Keratinocyte (primary cell): ENCODE measurements at regions not wholly inside any gene's neighbourhood (a gene's known extent, or its start where the extent isn't known, plus 50 kb on each side); places are given as distances from the start of the nearest gene placed in this dataset.

ENCODE experiments used
- DNase-seq: peaks from one replicate; pipeline ENCODE4 v3.0.0-alpha.2; 2011; ENCODE audit warnings: low read depth, missing footprints, low spot score
- FAIRE-seq: peaks from 2 replicates; lab custom pipeline; 2011; peaks lifted over from hg19 to GRCh38; lab: Jason Lieb, UNC
- H2AFZ ChIP-seq: 2 replicates; pipeline ENCODE4 v1.6.0; 2012; ENCODE audit warnings: low read length, control low read depth, inconsistent platforms; ENCODE audit not compliant: control insufficient read depth
- H3K27ac ChIP-seq: 2 replicates; pipeline ENCODE4 v1.5.1; 2011; ENCODE audit warnings: low read length; ENCODE audit not compliant: control insufficient read depth, insufficient read depth
- H3K27me3 ChIP-seq: 3 replicates; pipeline ENCODE4 v1.6.0; 2011; ENCODE audit warnings: low read length; ENCODE audit not compliant: control insufficient read depth, insufficient read depth; ENCODE audit errors: extremely low read depth
- H3K36me3 ChIP-seq, 2 experiments: 2 replicates in 1 of 2; 3 replicates in 1 of 2; pipeline ENCODE4 v1.5.1; 2011; ENCODE audit warnings: low read length in 2 of 2, mild to moderate bottlenecking in 1 of 2; ENCODE audit not compliant: control insufficient read depth in 2 of 2, insufficient read depth in 2 of 2; ENCODE audit errors: extremely low read depth in 1 of 2
- H3K4me1 ChIP-seq: 3 replicates; pipeline ENCODE4 v1.5.1; 2011; ENCODE audit warnings: low read length; ENCODE audit not compliant: control insufficient read depth, insufficient read depth; ENCODE audit errors: extremely low read depth
- H3K4me2 ChIP-seq: 3 replicates; pipeline ENCODE4 v1.6.0; 2011; ENCODE audit warnings: low read depth, low read length; ENCODE audit not compliant: control insufficient read depth, insufficient read depth; ENCODE audit errors: extremely low read depth
- H3K4me3 ChIP-seq, 3 experiments: fragments of 200-600 bp in 1 of 3; sonication (generic) in 1 of 3; 2 replicates in 2 of 3; 3 replicates in 1 of 3; pipeline ENCODE4 v1.5.1; 2011 to 2016; ENCODE audit warnings: low read length in 3 of 3, mild to moderate bottlenecking in 3 of 3, control low read depth in 2 of 3, inconsistent platforms in 1 of 3, low read depth in 1 of 3, mixed read lengths in 1 of 3, mixed run types in 1 of 3, moderate library complexity in 1 of 3; ENCODE audit not compliant: control insufficient read depth in 2 of 3, insufficient read depth in 2 of 3; ENCODE audit errors: extremely low read depth in 1 of 3
- H3K79me2 ChIP-seq: 2 replicates; pipeline ENCODE4 v1.6.0; 2012; ENCODE audit warnings: low read length; ENCODE audit not compliant: control insufficient read depth, insufficient read depth
- H3K9ac ChIP-seq: 3 replicates; pipeline ENCODE4 v1.6.0; 2011; ENCODE audit warnings: low read length; ENCODE audit not compliant: control insufficient read depth, insufficient read depth; ENCODE audit errors: extremely low read depth
- H3K9me1 ChIP-seq: 3 replicates; pipeline ENCODE4 v1.6.0; 2011; ENCODE audit warnings: low read length; ENCODE audit not compliant: control insufficient read depth, insufficient read depth; ENCODE audit errors: extremely low read depth
- H3K9me3 ChIP-seq: 2 replicates; pipeline ENCODE4 v1.5.1; 2012; ENCODE audit warnings: low read depth, low read length; ENCODE audit not compliant: control insufficient read depth
- H4K20me1 ChIP-seq: 3 replicates; pipeline ENCODE4 v1.6.0; 2011; ENCODE audit warnings: low read length; ENCODE audit not compliant: control insufficient read depth, insufficient read depth; ENCODE audit errors: extremely low read depth
- CTCF ChIP-seq, 3 experiments: IDR thresholded peaks in 1 of 3; conservative IDR thresholded peaks in 1 of 3; optimal IDR thresholded peaks in 1 of 3; 2 replicates in 2 of 3; 3 replicates in 1 of 3; pipeline versions ENCODE3 to v1.5.1; 2011; ENCODE audit warnings: low read length in 3 of 3, mild to moderate bottlenecking in 3 of 3, moderate library complexity in 2 of 3, control low read depth in 1 of 3, inconsistent platforms in 1 of 3; ENCODE audit not compliant: insufficient read depth in 2 of 3; ENCODE audit errors: extremely low read depth in 1 of 3
- EZH2 ChIP-seq: IDR thresholded peaks from one replicate; pipeline ENCODE4 v1.6.1; 2012; ENCODE audit warnings: inconsistent platforms, mild to moderate bottlenecking, low read length, moderate library complexity
- dilution Hi-C: fragments of 300-500 bp; cut with MboI; formaldehyde crosslinking; loops from one replicate; pipeline ENCODE4 v1.7.0; 2020; ENCODE audit warnings: low sequenced_read_pairs; ENCODE audit not compliant: extremely low pct_ligation_motif_present

GRCh38 chr3:4125576-4125975, 177.6 kb upstream of the SETMAR start:
- FAIRE-seq: no peak
- no peak overlapping the region for H2AFZ ChIP-seq
- TF ChIP-seq EZH2: no peak
- TF ChIP-seq CTCF (optimal IDR thresholded peaks at IDR 0.05 in 1 of 3, IDR thresholded peaks at IDR 0.05 in 1 of 3, conservative IDR thresholded peaks at IDR 0.05 in 1 of 3; ENCODE audit: extremely low read depth in 1 of 3, insufficient read depth in 2 of 3, low read length in 3 of 3): no peak

GRCh38 chr3:4138150-4138785, 164.9 kb upstream of the SETMAR start:
- Histone ChIP-seq H3K4me2 (no peak overlapping the region), H3K79me2 (no peaks in the 10 kb centered on the region), H3K9me1 (no peaks in the 10 kb centered on the region), H3K9me3 (no peaks in the 10 kb centered on the region), H3K36me3 (no peaks in the 10 kb centered on the region), H3K4me3 (no peak overlapping the region), H3K27me3 (no peaks in the 10 kb centered on the region), H3K4me1 (no peaks in the 10 kb centered on the region), H3K9ac (no peak overlapping the region), H4K20me1 (no peaks in the 10 kb centered on the region), H2AFZ (no peak overlapping the region), H3K27ac (no peak overlapping the region)
- FAIRE-seq (no peak), DNase-seq (no peak)
- no peak for TF ChIP-seq EZH2
- no peak for TF ChIP-seq CTCF (optimal IDR thresholded peaks at IDR 0.05 in 1 of 3, IDR thresholded peaks at IDR 0.05 in 1 of 3, conservative IDR thresholded peaks at IDR 0.05 in 1 of 3; ENCODE audit: extremely low read depth in 1 of 3, insufficient read depth in 2 of 3, low read length in 3 of 3)
- dilution Hi-C loops: no loop called here

More at GRCh38 chr3:4125576-4125975, 177.6 kb upstream of the SETMAR start:
- Histone ChIP-seq H3K4me3 (no peak overlapping the region), H3K27me3 (no peaks in the 10 kb centered on the region), H4K20me1 (no peaks in the 10 kb centered on the region), H3K9me1 (no peaks in the 10 kb centered on the region), H3K27ac (no peak overlapping the region), H3K79me2 (no peaks in the 10 kb centered on the region), H3K9me3 (no peaks in the 10 kb centered on the region), H3K9ac (no peak overlapping the region), H3K36me3 (no peaks in the 10 kb centered on the region), H3K4me1 (no peaks in the 10 kb centered on the region), H3K4me2 (no peak overlapping the region)
- no peak for DNase-seq
- dilution Hi-C loops: no loop called here
